GM18508 (cell line): ENCODE measurements at regions not wholly inside any gene's neighbourhood (a gene's known extent, or its start where the extent isn't known, plus 50 kb on each side); places are given as distances from the start of the nearest gene placed in this dataset.
"Not testable (repeated sequence)": the region's sequence is repeated elsewhere in the genome, so short reads cannot be mapped to it uniquely, and the experiment has no call there.

Experiments used
- ATAC-seq: cut with Tn5 transposase; IDR thresholded peaks from one replicate; pipeline ENCODE4 v1.9.1; 2021; ENCODE audit warnings: moderate number of reproducible peaks; ENCODE audit not compliant: insufficient read depth, unreplicated experiment

DNA sequence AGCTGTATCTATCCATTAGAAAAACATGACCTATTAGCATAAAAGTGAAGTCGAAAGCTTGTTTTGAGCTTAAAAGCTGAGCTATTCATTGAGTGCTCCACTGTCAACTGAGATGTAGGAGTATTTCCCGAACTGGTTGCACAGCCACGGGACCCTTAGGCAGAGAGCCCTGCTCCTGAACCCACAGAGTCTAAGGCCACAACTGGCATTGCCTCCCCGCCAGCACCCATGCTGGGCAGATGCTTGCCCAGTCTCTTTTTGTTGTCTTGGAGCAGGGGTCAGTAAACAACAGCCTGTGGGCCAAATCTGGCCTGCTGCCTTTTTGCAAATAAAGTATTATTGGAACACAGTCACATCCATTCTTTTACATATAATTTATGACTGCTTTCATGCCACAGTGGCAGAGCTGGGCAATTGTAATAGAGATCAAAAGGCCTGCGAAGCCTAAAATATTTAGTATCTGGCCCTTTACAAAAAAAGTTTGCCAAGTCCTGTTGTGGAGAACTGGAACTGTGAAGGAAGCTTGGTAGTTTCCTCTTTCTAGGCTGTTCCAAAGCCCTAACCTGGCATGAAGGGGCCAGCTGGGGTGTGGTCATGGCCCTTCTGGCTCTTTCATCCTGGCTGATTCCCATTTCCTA is 58.4 kb upstream of the WAPL start:
- no peak for ATAC-seq

DNA sequence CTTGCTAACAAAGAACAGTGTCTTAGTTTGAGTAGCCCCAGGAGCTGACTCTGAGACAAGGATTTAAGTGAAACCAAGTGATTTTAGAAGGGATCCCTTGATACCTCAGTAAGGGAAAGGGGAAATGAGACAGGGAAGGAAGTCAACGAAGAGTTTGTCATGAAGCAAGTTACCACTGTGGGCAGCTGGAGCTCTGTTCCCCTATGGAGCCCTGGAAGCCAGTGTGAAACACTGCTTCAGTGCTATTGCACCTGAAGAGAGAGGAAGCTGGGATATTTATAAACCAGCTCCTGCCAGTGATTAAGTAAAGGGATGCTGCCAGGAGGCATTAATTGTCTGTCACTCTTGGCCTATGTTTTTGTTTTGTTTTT is 58.9 kb upstream of the WAPL start:
- no peak for ATAC-seq

DNA sequence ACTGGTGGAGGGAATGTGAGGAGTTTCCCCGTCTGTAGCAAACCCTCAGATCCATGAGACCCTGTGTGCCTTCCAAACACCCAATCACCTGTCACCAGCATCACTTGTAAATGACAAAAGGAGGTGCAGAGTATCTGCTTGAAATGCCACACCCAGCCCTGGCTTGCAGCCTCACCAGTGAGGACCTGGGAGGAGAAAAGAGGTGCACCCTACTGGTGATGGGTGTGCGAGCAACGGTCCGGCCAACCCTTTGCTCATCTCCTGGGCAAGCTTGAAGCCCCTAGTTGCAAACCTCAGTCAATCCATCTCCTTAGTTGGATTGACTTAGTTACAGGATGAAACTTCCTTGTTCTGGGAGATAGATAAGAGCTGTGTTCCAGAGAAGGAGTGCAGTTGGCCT is 62.4 kb upstream of the WAPL start:
- ATAC-seq: no peak

DNA sequence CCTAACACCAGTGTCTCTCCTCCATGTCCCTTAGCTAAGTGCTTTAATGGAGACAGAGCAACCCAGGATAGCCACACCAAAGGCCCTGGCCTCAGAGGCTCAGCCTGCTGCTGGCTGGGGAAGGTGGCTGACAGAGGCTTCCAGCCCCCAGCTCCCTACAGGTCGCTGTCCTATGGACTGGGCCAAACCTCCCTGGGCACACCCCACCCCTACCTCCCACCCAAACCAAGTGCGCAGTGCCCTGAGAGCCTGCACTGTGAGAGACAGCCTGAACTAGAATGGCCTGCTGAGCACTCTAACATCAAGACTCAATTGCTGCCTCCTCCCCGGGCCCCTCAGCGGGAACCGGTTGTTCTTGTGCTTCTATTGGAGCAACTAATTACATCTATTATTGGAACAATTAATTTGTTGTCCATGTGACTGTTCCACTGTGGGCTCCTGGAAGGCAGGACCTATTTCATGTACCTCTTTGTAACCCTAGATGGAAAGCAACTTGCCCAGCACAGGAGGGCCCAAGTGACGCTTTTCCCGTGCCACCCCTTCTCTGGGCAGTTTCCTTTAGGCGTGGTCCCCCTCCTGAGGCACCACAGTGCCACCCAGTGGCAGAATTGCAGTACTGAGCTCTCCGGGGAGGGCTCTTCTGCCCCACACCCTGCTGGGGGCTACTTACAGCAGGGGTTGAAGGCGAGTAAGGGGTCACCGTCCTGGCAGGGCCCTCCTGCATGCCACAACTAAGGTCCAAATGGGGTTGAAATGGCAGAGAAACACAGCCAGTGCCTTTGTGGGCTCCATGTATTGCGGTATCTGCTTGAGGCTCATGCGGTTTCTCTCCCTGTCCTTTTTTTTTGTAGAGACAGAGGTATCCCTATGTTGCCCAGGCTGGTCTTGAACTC is 63.7 kb upstream of the WAPL start:
- ATAC-seq: peak; percentile 82

DNA sequence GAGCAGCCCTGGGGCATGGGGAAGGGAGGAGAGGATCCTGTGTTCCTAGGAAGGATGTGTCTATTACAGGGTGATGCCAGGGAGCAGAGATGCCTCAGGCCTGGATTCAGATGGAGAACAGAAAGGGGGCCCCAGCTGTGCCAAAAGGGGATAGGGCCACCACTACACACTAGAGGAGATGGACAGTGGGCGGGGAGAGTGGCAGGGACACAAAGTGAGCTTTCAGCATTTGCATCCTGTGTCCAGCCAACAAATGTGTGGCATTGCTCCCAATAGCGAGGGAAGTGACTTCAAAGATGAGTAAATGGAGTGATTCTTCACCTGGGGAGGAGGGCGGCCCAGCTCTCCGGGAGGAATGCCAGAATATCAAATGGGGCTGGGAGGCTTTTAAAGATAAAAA is 64.9 kb upstream of the WAPL start:
- ATAC-seq: no peak

DNA sequence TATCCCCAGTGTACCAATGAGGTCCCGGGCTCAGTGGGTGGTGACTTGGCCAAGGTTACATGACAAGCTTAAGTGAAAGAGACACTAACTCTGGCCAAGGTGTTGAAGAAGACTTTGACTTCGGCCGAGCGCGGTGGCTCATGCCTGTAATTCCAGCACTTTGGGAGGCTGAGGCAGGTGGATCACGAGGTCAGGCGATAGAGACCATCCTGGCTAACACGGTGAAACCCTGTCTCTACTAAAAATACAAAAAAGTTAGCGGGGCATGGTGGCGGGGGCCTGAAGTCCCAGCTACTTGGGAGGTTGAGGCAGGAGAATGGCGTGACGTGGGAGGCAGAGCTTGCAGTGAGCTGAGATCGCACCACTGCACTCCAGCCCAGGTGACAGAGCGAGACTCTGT is 65.6 kb upstream of the OPN4 start:
- ATAC-seq: not testable (repeated sequence)

DNA sequence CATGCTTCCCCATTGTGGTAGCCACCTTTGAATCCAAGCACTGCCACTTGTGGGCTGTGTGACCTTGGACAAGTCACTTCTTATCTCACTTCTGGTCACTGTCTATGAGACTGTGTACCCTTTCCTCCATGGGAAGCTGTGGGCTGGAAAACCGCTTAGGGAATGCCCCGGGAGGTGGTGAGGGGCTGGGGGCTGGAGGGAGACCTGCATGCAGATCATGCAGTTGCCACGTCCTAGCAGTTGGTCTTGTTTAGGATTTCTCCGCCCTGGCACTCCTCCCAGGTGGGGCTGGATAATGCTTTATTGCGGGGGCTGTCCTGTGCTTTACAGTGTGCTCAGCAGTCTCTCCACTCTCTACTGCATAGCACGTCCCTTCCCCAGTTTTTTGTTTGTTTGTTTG is 62.9 kb upstream of the OPN4 start:
- no peak for ATAC-seq

DNA sequence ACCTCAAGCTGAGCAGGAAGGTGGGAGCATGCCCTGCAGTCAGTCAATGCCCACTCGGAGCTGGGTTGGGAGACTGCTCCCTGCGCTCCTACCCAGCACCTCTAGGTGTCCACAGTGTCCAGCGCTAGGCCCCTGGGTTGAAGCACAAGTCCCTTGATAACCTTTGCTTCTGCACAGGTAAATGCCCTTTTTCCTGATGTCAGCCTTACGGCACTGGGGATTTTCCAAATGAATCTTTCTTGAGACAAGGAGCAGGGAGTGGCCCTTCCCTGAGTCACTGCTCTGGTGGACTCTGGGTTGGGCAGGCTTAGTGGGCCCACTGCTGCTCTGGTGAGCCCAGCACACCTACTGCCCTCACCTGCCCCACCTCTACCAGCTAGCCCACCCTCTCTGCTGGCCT is 61.9 kb upstream of the OPN4 start:
- ATAC-seq: no peak

DNA sequence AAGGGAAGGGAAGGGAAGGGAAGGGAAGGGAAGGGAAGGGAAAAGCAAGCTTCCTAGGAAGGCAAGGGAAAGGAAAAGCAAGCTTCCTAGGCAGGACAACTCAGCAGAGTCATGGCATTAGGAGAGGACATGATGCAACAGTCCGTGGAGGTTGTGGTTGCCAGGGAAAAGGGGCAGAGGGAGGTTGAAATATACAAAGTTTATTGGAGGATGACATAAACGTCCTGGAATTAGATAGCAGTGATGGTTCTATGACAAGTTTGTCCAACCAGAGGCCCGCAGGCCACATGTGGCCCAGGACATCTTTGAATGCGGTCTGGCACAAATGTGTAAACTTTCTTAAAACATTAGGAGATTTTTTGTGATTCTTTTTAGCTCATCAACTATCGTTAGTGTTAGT is 59.8 kb upstream of the OPN4 start:
- no peak for ATAC-seq

DNA sequence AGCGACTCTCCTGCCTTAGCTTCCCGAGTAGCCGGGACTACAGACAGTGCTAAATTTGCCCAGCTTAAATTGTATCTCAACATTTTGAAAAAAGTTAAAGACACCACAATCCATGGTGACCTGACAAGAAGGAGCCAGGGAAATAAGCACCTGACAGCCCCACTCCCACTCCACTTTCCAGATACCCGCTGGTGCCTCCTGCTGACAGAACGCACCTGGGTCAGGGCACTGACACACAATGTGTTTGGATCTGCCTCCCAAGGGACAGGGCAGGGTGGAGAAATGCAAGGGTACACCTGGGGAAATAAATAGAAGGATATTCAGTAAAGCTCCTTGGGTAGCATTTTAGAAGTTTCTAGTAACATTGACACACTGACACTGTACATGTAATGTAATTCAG is 58.9 kb upstream of the OPN4 start:
- ATAC-seq: no peak

DNA sequence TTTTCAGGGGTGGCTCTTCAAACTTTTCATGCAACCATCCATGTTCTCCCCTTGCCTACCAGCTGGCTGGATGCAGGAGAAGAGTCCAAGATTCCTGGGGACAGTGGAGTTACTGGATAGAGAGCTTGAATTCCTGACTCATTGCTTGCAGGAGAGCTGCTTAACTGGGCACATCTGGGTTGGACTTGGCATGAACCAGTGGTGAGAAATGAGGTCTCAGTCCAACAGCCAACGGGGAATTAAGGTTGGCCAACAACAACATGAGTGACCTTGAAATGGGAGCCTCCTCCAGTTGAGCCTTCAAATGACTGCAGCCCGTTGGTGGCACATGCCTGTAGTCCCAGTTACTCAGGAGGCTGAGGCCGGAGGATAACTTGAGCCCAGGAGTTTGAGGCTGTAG is 58.1 kb upstream of the OPN4 start:
- no peak for ATAC-seq

DNA sequence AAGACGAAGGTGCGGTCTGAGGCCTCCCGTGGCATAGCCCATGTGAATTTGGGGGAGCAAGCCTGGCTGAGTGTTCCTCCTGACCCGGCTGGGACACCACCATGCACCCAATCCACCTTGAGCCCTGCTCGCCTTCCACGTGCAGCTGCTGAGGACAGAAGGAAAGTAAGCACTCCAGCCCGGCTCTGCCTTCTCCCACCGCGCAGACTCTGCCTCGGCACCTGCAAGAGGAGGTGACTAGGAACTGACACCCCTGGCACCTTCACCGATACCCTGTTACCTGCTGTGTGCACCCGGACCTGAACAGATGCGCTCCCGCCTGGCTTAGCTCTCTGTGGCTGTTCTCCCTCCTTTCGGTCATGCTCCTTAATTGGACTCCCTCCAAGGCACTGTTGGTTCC is 57.0 kb upstream of the OPN4 start:
- ATAC-seq: no peak

DNA sequence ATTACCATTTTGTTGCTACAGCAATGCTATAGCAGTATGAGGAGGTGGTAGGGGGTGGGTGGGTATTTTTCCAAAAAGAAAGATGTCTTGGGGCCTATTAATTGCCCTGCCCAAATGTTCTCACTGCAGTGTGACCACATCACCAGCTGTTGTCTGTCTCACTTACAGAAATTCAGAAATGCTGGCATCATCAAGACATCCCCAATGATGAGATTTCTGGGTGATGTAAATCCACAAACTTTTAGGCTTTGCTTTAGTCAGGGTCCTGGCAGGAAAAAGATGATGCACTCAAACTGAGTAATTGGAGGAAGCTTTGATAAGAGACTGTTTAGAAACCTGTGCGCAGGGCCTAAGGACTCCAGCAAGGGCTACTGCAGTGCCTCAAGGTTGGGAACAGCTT is 56.2 kb upstream of the OPN4 start:
- no peak for ATAC-seq

DNA sequence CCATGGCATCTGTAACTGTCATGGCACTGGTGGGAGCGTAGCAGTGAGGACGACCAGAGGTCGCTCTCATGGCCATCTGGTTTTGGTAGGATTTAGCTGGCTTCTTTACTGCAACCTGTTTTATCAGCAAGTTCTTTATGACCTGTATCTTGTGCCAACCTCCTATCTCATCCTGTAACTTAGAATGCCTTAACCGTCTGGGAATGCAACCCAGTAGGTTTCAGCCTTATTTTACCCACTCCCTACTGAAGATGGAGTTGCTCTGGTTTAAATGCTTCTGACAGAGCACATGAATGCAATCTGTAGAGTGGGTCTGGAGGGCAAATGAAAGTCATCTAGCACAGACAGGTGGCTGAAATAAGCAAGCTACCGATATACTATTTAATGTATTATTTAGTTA is 55.3 kb upstream of the OPN4 start:
- no peak for ATAC-seq

DNA sequence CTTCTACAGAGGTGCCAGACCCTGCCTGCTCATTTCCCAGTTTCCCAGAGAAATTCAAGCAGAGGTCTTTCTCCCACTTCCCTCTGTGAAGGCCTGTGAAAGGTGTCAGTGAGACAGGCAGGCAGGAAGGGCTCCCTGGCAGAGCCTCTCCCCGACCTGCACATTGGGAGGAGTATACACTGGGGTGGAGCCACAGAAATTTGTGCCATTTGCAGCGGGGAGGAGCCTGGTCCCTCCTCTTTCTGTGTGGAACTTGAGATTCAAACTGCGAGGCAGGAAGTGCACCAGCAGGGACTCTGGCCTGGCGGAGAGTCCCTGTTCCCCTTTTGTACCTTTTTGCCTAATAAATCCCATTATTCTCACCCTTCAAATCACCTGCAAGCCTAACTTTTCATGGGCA is 54.6 kb upstream of the OPN4 start:
- no peak for ATAC-seq

DNA sequence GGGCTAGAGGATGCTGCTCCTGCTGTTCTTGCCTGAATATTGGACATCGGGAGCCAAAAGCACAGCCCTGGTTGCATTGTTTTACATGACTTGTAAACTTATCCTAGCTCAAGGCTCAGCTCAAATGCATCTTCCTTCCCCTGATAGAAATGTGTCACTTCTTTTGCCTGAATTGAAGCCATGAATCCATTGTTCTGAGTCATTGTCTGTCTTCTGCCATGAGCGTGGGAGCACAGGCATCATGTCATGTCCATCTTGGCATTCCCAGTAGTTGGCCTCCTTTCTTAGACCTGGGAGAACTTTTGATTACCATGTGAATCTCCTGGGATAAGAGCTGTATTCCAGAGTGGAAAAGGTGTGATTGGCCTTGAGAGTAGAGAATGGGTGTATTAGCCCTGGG is 54.1 kb upstream of the OPN4 start:
- no peak for ATAC-seq

DNA sequence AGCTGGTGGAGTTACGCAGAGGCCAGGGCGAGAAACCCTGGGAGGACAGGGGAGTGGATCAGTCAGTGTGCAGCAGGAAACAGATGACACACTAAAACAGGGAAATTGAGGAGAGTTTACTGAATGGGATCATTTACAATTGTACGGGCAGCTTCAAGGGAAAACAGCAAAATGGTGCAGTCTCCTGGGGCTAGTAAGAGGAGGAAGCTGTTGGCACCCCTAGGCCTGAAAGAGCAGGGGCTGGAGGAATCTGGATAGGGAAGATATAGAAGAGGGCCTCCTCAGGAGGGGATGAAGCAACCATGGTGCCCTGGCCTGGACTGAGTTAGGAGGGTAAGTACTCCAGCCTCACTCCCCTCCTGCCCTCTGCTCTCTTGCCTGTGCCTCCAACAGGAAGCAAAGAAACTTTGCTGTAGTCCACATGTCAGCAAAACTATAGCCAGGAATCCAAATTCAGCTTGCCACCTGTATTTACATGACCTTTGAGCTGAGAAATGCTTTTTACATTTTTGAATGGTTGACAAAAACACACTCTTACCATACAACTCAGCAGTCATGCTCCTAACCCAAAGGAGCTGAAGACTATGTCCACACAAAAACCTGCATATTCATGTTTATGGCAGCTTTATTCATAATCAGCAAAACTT is 52.3 kb upstream of the OPN4 start:
- ATAC-seq: no peak

DNA sequence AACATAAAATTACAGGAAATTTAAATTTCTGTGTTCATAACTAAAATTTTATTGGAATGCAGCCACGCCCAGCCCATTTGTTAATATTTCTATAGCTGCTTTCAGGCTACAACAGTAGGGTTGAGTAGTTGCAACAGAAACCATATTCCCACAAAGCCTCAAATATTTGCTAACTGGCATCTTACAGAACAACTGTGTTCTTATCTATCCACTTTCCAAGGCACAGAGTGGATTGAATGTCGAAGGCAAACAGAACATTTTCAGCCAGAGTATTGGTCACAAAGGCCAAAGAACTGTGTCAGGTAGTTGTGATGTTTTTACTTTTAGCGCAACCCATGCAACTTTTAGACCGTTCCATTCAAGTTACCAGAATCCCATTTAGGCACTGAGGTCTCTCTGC is 51.1 kb upstream of the OPN4 start:
- no peak for ATAC-seq
